SHP77 (cell line): ENCODE measurements at regions not wholly inside any gene's neighbourhood (a gene's known extent, or its start where the extent isn't known, plus 50 kb on each side); places are given as distances from the start of the nearest gene placed in this dataset.

Experiments used
- DNase-seq, 2 experiments: peaks; one replicate each; lab custom pipeline; 2025; lab: John Stamatoyannopoulos, UW

DNA sequence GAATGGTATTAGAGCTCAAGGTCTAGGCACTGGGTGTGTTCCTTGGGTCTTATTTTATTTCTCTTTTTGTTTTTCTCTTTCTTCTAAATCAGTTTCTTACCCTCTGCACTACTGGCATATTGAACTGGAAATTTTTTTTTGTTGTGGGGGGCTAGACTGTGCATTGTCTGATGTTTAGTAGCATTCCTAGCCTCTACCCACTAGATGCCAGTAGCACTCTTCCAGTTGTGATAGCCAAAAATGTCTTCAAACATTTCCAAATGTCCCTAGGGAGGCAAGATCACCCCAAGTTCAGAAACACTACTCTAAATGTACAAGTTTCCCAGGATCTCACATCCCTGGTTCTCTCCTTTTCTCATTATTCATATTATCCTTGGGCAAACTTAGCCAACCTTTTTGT lies 69.8 kb upstream of the AMOT start:
- no peak for DNase-seq

GRCh38 chrX:112901869-112902725 lies 61.5 kb upstream of the AMOT start:
- DNase-seq = no peak

DNA sequence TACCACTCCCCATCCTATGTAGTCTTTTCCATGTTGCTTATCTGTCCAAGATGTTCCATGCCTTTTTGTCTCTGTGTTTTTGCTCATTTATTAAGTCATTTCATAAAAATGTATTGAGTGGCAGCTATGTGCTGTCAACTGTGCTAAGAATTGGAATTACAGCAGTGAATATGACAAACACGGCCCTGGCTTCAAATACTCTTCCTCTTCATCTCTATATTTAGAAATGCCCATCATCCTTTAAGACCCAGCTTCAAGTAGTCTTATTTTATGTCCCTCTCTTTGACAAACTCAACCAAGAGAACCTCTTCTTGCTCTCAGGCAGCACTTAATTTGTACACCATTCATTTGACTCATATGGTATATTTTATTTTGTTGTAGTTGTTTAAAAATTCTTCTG lies 55.4 kb upstream of the AMOT start:
- no peak for DNase-seq
